CD8-positive, alpha-beta memory T cell (primary cell): ENCODE measurements at regions not wholly inside any gene's neighbourhood (a gene's known extent, or its start where the extent isn't known, plus 50 kb on each side); places are given as distances from the start of the nearest gene placed in this dataset.

Experiments
- CTCF ChIA-PET: fragments of 350-600 bp; sonication (Branson Sonifier 250); formaldehyde crosslinking; loops from one replicate; lab custom pipeline; 2021; ENCODE audit warnings: antibody characterized with exemption; lab: Charles Lee
- POLR2A ChIA-PET: fragments of 350-600 bp; sonication (Branson Sonifier 250); formaldehyde crosslinking; loops from one replicate; lab custom pipeline; 2021; ENCODE audit warnings: antibody characterized with exemption; lab: Charles Lee
- DNase-seq, 5 donors: peaks; one replicate each; pipeline versions ENCODE4 v3.0.0 to v3.0.0-alpha.2; 2020 to 2022; ENCODE audit warnings: mixed read lengths in 1 of 5
- H3K27ac ChIP-seq: one replicate; pipeline ENCODE4 v1.7.0; 2013; ENCODE audit warnings: low read depth, mild to moderate bottlenecking, low read length, moderate library complexity
- H3K27me3 ChIP-seq: 2 replicates; pipeline ENCODE4 v1.7.0; 2013; ENCODE audit warnings: low read length, mild to moderate bottlenecking; ENCODE audit not compliant: insufficient read depth, poor library complexity, severe bottlenecking
- H3K36me3 ChIP-seq: 2 replicates; pipeline ENCODE4 v1.7.0; 2013; ENCODE audit warnings: mild to moderate bottlenecking, low read length, moderate library complexity; ENCODE audit not compliant: insufficient read depth
- H3K4me1 ChIP-seq: 2 replicates; pipeline ENCODE4 v1.7.0; 2013; ENCODE audit warnings: mild to moderate bottlenecking, low read length, moderate library complexity; ENCODE audit not compliant: insufficient read depth
- H3K4me3 ChIP-seq: 2 replicates; pipeline ENCODE4 v1.7.0; 2013; ENCODE audit warnings: mild to moderate bottlenecking, low read length
- H3K9me3 ChIP-seq: 2 replicates; pipeline ENCODE4 v1.7.0; 2013; ENCODE audit warnings: mild to moderate bottlenecking, low read length
- H3K27ac Mint-ChIP-seq, 8 donors: one replicate each; pipeline ENCODE4 v1.8.0; 2020 to 2021; ENCODE audit warnings: mixed read lengths in 8 of 8, mild to moderate bottlenecking in 6 of 8, inconsistent platforms in 3 of 8, moderate library complexity in 3 of 8
- H3K27me3 Mint-ChIP-seq, 2 donors: one replicate each; pipeline ENCODE4 v1.8.0; 2020 to 2021; ENCODE audit warnings: mixed read lengths in 2 of 2, mild to moderate bottlenecking in 1 of 2, moderate library complexity in 1 of 2
- H3K36me3 Mint-ChIP-seq, 3 donors: one replicate each; pipeline ENCODE4 v1.8.0; 2020 to 2021; ENCODE audit warnings: mixed read lengths in 3 of 3, inconsistent platforms in 1 of 3, mild to moderate bottlenecking in 1 of 3
- H3K4me1 Mint-ChIP-seq, 3 donors: one replicate each; pipeline ENCODE4 v1.8.0; 2020 to 2021; ENCODE audit warnings: mixed read lengths in 3 of 3, inconsistent platforms in 1 of 3, mild to moderate bottlenecking in 1 of 3
- H3K4me3 Mint-ChIP-seq, 7 donors: one replicate each; pipeline ENCODE4 v1.8.0; 2020 to 2021; ENCODE audit warnings: mixed read lengths in 7 of 7, mild to moderate bottlenecking in 6 of 7, moderate library complexity in 4 of 7, inconsistent platforms in 2 of 7
- H3K9me3 Mint-ChIP-seq, 5 donors: one replicate each; pipeline ENCODE4 v1.8.0; 2020 to 2022; ENCODE audit warnings: mixed read lengths in 5 of 5, mild to moderate bottlenecking in 3 of 5, moderate library complexity in 2 of 5, inconsistent platforms in 1 of 5

DNA sequence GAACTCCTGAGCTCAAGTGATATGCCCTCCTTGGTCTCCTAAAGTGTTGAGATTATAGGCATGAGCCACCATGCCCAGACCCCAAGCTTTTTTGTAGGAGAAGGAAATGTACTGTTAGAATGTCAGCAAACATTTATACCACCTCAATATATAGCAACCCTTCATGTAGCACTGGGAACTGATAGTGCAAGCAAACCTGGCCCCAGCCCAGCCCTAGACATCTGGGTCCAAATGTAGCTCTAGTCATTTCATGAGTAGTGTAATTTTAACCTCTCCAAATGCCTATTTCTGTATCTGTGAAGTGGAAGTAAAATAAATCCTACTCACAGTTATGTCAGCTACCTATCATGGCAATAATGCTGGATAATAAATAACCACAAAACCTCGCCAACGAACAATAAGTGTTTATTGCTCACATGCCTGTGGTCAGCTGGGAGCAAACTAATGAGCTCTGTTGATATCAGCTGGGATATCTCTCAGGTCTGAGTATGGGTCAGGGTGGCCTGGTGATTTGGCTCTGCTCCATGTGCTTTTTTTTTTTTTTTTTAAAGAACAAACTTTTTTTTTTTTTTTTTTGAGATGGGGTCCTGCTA, 180.4 kb downstream of the CD8B2 start:
- no peak overlapping the region for H3K27ac ChIP-seq
- no peaks in the 10 kb centered on the region for H3K4me1 ChIP-seq
- no peaks in the 10 kb centered on the region for H3K9me3 ChIP-seq

DNA sequence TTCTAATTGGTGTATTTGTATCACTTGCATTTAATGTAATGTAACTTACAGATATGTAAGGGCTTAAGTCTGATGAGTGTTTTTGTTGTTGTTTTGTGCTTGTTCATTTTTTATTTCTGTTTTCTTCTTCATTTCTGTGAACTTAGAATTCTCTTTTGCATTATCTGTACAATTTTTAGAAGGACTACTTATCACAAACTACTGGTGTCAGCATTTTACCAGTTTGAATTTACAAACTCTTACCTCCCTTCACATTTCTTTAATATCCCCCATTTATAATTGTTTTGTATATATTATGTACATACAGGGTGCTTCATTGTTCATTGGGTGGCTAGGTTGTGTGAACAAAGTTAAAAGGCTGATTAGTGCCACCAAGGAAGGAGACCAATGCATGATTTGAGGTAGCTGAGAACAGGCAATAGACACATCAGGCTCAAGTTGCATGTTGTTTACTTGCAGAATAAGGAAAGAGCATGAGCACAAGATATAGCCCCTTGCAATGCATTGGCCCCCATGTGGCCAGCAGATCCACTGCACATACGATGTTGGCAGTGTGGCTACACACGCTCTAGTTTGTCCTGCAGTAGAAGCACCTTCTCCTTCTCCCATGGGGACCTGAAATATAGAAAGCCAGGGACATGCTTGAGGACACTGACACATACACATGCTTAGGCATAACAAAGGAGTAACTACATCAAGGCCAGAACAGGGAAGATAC, 198.2 kb downstream of the CD8B2 start:
- ChIA-PET CTCF (no interaction called here), POLR2A (no interaction called here)
- Mint-ChIP-seq H3K4me1 (no peaks in the 10 kb centered on the region), H3K36me3 (no peaks in the 10 kb centered on the region), H3K9me3 (peaks cover 10 to 16% (median 14%) of the 10 kb centered on the region in 5 donors), H3K4me3 (no peak overlapping the region), H3K27me3 (peaks cover 9 to 14% of the 10 kb centered on the region in 2 donors), H3K27ac (no peak overlapping the region)
- Histone ChIP-seq H3K4me1 (no peaks in the 10 kb centered on the region), H3K27me3 (no peaks in the 10 kb centered on the region), H3K9me3 (no peaks in the 10 kb centered on the region), H3K36me3 (no peaks in the 10 kb centered on the region), H3K27ac (no peak overlapping the region), H3K4me3 (no peak overlapping the region)
- DNase-seq = no peak

More for the DNA sequence above, 180.4 kb downstream of the CD8B2 start:
- Mint-ChIP-seq H3K4me3 (no peak overlapping the region), H3K4me1 (no peaks in the 10 kb centered on the region), H3K36me3 (no peaks in the 10 kb centered on the region), H3K27ac (no peak overlapping the region), H3K27me3 (peaks cover 8 to 17% of the 10 kb centered on the region in 2 donors), H3K9me3 (peaks cover 2 to 17% (median 2%) of the 10 kb centered on the region in 5 donors)
- no peak for DNase-seq
- Histone ChIP-seq H3K4me3 (no peak overlapping the region), H3K36me3 (no peaks in the 10 kb centered on the region), H3K27me3 (no peaks in the 10 kb centered on the region)
- ChIA-PET CTCF (interaction anchor here (0.9 kb wide), 1 partner anchor 11 kb away, joined by 3 read pairs; no protein-coding TSS in a partner anchor), POLR2A (no interaction called here)

DNA sequence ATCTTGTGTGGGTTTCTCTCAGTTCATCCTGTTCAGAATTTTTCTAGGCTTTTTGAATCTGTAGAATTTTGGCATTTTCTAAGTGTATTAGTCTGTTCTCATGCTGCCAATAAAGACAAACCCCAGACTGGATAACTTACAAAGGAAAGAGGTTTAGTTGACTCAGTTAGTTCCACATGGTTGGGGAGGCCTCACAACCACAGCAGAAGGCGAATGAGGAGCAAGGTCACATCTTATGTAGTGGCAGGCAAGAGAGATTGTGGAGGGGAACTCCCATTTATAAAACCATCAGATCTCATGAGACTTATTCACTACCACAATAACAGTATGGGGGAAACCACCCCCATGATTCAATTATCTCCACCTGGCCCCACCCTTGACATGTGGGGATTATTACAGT, 199.2 kb downstream of the ST6GAL2 start:
- H3K4me1 ChIP-seq = no peaks in the 10 kb centered on the region
- no peak for DNase-seq
- no peaks in the 10 kb centered on the region for H3K4me1 Mint-ChIP-seq
- H3K4me3 ChIP-seq = no peak overlapping the region
- no peak overlapping the region for H3K27ac ChIP-seq
- peaks cover 9 to 14% of the 10 kb centered on the region in 2 donors for H3K27me3 Mint-ChIP-seq
- H3K36me3 Mint-ChIP-seq = no peaks in the 10 kb centered on the region
- POLR2A ChIA-PET = no interaction called here
- no peaks in the 10 kb centered on the region for H3K9me3 ChIP-seq
- no peak overlapping the region for H3K27ac Mint-ChIP-seq
- CTCF ChIA-PET = no interaction called here
- no peak overlapping the region for H3K4me3 Mint-ChIP-seq
- no peaks in the 10 kb centered on the region for H3K36me3 ChIP-seq
- H3K9me3 Mint-ChIP-seq = peaks cover 10 to 18% (median 16%) of the 10 kb centered on the region in 5 donors
- H3K27me3 ChIP-seq = no peaks in the 10 kb centered on the region

DNA sequence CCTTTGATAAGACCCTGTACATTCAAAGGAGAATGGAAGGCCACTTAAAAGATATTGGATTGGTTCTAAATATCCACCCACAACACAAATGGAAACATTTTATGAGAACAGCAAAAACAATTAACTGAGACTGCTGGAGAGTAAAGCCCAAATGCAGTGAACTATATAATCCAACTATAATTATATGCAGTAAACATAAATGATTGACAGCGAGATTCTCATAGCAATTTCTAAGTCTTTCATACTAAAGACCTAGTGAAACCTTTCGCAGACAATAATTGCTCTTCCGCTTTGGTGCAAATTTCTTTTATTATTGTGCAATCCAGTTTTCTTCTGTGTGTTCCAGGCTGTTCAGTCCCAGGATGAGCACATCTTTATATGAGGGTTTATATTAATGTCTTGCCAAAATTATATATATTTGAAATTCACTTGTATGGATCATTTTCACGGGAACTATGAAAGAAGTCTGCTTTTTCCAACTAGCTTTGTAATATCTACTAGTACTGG, 190.9 kb downstream of the ST6GAL2 start:
- no peaks in the 10 kb centered on the region for H3K27me3 ChIP-seq
- Mint-ChIP-seq H3K9me3 (peaks cover 0 to 6% (median 3%) of the 10 kb centered on the region in 5 donors), H3K4me3 (no peak overlapping the region), H3K27me3 (no peaks in the 10 kb centered on the region), H3K4me1 (no peaks in the 10 kb centered on the region), H3K27ac (no peak overlapping the region), H3K36me3 (no peaks in the 10 kb centered on the region)
- no peaks in the 10 kb centered on the region for H3K4me1 ChIP-seq
- no peak for DNase-seq
- no peaks in the 10 kb centered on the region for H3K9me3 ChIP-seq
- no peak overlapping the region for H3K27ac ChIP-seq
- no peaks in the 10 kb centered on the region for H3K36me3 ChIP-seq
- no peak overlapping the region for H3K4me3 ChIP-seq
- ChIA-PET POLR2A (no interaction called here), CTCF (no interaction called here)

DNA sequence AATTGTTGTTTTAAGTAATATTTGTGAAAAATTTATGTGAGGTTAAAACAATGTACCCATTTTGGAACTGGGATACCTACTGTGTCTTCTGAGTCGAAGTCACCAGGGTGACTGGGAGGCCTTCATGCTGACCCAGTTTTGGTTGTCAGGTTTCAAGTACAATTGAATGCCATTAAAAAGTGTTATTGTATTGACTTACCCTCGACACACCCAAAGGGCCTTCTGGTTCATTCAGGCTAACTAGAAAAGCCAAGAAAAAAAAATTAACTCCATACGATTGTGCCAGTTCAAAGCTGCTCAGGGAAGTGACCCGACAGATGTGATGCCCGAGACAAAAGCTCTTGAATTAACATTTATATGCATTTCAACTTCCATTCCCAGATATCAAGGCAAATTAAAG, 190.0 kb downstream of the ST6GAL2 start:
- POLR2A ChIA-PET = no interaction called here
- CTCF ChIA-PET = no interaction called here
- no peak for DNase-seq
- no peaks in the 10 kb centered on the region for H3K4me1 ChIP-seq
- no peaks in the 10 kb centered on the region for H3K9me3 ChIP-seq
- Mint-ChIP-seq H3K9me3 (peaks cover 0 to 3% (median under 1%) of the 10 kb centered on the region in 5 donors), H3K27ac (no peak overlapping the region), H3K4me3 (no peak overlapping the region), H3K36me3 (no peaks in the 10 kb centered on the region), H3K4me1 (no peaks in the 10 kb centered on the region), H3K27me3 (no peaks in the 10 kb centered on the region)
- H3K27ac ChIP-seq = no peak overlapping the region
- H3K27me3 ChIP-seq = no peaks in the 10 kb centered on the region
- no peaks in the 10 kb centered on the region for H3K36me3 ChIP-seq
- no peak overlapping the region for H3K4me3 ChIP-seq

DNA sequence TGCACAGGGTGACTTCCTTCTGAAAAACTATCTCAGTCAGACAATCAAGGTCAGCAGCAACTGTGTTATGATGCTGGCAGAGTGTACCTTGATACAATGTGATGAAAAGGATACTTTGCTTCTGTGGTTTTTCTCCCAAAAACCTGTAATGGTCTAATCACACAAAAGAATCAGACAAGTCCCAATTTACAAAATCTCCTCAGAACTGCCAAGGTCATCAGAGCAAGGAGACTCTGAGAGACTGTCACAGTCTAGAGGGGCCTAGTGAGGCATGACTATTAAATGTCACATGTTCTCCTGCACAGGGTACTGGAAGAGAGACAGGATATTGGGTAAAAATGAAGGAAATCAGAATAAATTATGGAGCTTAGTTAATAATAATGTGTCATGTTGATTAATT, 185.4 kb downstream of the ST6GAL2 start:
- ChIA-PET CTCF (no interaction called here), POLR2A (no interaction called here)
- H3K36me3 ChIP-seq = no peaks in the 10 kb centered on the region
- no peak overlapping the region for H3K27ac ChIP-seq
- no peaks in the 10 kb centered on the region for H3K36me3 Mint-ChIP-seq
- H3K4me3 Mint-ChIP-seq = no peak overlapping the region
- peaks cover 0 to 3% (median 0%) of the 10 kb centered on the region in 5 donors for H3K9me3 Mint-ChIP-seq
- no peaks in the 10 kb centered on the region for H3K9me3 ChIP-seq
- no peaks in the 10 kb centered on the region for H3K27me3 Mint-ChIP-seq
- H3K27me3 ChIP-seq = no peaks in the 10 kb centered on the region
- no peak overlapping the region for H3K27ac Mint-ChIP-seq
- no peak for DNase-seq
- no peaks in the 10 kb centered on the region for H3K4me1 Mint-ChIP-seq
- H3K4me3 ChIP-seq = no peak overlapping the region
- no peaks in the 10 kb centered on the region for H3K4me1 ChIP-seq

DNA sequence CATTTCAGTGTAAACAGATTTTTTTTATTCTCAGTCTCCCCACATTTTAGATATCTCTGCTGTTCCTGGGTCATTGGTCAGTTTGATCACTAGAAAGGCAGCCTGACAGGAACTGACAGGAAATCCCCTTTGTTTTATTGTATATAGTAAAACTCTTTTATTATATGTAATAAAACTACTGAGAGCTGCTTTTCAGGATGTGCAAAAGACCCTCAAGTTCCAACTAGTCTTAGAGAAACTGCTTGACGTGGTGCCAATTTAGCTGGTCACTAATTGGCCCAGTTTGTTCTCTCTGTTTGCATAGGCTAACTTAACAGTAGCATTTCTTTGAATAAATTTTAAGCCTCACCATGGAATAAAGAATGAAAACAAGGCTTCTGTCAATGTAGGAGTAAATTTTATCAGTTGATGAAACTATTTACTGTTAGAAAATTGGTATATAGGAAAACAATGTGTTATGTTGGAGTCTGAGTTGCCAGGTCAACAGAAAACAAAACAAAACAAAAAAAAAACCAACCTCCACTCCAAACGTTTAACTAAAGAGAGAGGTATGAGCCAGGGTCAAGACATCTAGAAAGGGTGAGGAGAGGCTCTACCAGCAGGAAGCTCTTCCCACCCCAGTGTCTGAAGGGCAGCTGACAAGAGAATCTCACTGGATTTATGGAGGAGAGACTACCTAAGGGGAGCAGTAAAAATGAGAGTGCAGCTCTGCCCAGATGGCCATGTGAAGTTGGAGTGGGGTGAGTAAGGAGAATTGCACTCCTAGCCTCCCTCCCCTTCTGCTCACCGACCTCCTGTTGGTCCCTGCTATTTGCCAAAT, 184.6 kb downstream of the ST6GAL2 start:
- Histone ChIP-seq H3K36me3 (no peaks in the 10 kb centered on the region), H3K9me3 (no peaks in the 10 kb centered on the region), H3K27ac (no peak overlapping the region), H3K4me3 (no peak overlapping the region), H3K27me3 (no peaks in the 10 kb centered on the region), H3K4me1 (no peaks in the 10 kb centered on the region)
- H3K9me3 Mint-ChIP-seq = peaks cover 0 to 2% (median 0%) of the 10 kb centered on the region in 5 donors
- H3K4me3 Mint-ChIP-seq = no peak overlapping the region
- no peaks in the 10 kb centered on the region for H3K4me1 Mint-ChIP-seq
- no peaks in the 10 kb centered on the region for H3K36me3 Mint-ChIP-seq
- H3K27me3 Mint-ChIP-seq = no peaks in the 10 kb centered on the region
- no peak overlapping the region for H3K27ac Mint-ChIP-seq
- ChIA-PET CTCF (no interaction called here), POLR2A (interaction anchor here (0.7 kb wide), 1 partner anchor 13 kb away, joined by 5 read pairs; no protein-coding TSS in a partner anchor)
- DNase-seq = no peak

DNA sequence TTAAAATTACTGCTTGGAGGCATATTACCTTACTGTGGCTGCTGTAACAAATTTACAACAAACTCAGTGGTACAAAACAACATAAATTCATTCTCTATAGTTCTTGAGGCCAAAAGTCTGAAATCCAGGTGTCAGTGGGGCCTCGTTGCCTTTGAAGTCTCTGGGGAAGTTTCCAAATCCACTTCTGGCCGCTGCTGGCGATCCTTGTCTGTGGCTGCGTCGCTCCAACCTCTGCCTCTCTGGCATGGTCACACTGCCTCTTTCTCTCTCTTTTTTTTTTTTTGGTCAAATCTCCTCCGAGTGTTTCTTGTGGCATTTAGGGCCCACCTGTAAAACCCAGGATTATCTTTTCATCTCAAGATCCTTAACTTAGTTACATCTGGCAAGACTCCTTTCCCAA, 182.8 kb downstream of the ST6GAL2 start:
- no peak for DNase-seq
- H3K27me3 ChIP-seq = no peaks in the 10 kb centered on the region
- no peaks in the 10 kb centered on the region for H3K9me3 ChIP-seq
- no peak overlapping the region for H3K27ac ChIP-seq
- Mint-ChIP-seq H3K4me1 (no peaks in the 10 kb centered on the region), H3K4me3 (no peak overlapping the region), H3K27me3 (no peaks in the 10 kb centered on the region), H3K36me3 (no peaks in the 10 kb centered on the region), H3K9me3 (peaks cover 0 to 2% (median 0%) of the 10 kb centered on the region in 5 donors), H3K27ac (no peak overlapping the region)
- no peak overlapping the region for H3K4me3 ChIP-seq
- H3K4me1 ChIP-seq = no peaks in the 10 kb centered on the region
- CTCF ChIA-PET = no interaction called here
- no peaks in the 10 kb centered on the region for H3K36me3 ChIP-seq
- POLR2A ChIA-PET = no interaction called here
